ENCODE measurements at regions not wholly inside any gene's neighbourhood (a gene's known extent, or its start where the extent isn't known, plus 50 kb on each side); places are given as distances from the start of the nearest gene placed in this dataset.
"Not testable (repeated sequence)": the region's sequence is repeated elsewhere in the genome, so short reads cannot be mapped to it uniquely, and the experiment has no call there.

DNA sequence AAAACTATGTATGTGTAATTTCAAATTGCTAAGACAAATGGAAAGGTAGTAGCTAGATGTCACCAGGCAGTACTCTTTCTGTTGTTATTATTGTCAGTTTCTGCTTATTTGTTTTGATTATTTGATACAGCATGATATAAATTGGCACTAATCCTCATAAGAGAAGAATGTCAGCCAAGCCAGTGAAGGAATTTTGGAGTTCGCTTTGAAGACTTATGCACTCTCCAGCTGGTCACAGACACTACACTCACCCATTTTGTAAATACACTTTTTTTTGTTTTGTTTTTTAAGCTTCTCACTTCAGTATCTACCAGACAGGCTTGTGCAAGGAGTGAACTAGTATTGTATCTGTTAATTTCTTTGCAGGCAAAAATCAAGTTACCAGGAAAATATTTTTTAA is 180.2 kb upstream of the TTC14 start:
- no peak for ATAC-seq

DNA sequence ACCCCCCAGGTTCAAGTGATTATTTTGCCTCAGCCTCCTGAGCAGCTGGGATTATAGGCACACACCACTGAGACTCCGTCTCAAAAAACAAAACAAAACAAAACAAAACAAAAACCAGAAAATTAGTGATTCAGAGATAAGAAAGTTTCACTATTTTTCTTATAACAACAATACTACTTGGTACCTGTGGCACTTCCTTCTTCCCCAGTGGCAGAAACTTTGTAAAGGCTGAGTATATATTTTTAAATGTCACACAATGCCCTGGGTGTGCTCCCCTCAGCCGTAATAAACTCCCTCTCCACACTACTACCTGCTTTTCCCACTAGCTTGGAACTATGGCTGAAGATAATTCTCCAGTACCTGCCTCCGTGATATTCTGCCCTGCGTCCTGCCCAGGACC is 177.7 kb upstream of the TTC14 start:
- not testable (repeated sequence) for ATAC-seq

DNA sequence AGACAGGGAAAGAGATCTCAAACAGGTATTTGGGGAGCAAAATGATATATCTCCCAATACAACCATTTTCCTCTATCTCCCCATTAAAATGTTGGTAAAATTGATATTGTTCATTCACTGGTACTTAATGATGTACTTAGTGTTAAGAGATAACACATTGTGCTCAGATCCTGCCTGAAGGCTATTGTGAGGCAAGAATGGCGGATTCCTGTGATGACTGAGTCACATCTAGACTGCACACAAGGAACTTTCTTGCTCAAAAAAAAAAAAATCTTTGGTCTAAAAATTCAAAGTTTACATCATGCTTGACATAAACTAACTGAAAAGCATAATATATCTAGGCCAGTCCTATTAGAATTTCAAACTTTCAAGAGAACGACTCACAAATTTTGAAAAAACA is 171.1 kb upstream of the TTC14 start:
- no peak for ATAC-seq

DNA sequence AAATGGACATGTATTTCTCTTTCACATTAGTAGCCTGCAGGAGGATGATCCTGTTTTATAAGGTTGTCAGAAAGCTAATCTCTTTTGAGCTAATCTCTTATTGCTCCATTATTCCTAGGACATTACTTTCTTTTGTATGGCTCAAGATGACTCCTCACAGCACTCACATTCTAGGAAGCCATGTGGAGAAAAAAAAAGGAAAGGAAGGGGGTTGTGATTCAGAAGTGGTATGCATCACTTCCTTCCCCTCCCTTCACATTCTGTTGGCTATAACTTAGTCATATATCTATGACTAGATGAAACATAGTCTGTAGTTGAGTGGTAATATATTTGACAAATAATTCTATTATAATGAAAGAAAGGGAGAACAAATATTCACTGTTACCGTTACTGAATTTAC is 168.8 kb upstream of the TTC14 start:
- ATAC-seq, result no peak

DNA sequence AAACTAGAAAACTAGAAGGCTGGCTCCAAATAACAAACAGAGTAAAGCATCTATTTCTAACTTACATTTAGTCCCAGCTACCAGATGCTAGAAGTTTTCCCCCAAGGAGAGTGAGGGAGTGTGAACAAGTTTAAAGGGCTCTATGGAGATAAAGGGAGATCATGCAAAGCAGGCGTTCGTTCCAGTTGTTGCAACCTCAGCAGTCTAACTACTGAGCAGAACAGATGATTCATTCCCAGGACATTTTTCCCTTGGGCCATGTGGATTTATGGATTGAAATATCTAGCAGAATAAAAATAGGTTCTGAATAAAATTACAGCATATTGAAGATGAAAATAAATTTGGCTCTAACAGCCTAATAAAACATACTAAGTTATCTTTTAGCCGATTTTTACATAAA is 154.8 kb upstream of the TTC14 start:
- no peak for ATAC-seq

DNA sequence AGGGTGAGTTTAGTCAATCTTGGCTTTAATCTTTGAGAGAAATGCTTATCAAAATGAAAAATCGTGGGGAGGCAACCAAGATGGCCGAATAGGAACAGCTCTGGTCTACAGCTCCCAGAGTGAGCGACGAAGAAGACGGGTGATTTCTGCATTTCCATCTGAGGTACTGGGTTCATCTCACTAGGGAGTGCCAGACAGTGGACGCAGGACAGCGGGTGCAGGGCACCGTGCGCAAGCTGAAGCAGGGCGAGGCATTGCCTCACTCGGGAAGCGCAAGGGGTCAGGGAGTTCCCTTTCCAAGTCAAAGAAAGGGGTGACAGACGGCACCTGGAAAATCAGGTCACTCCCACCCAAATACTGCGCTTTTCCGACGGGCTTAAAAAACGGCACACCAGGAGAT is 153.6 kb upstream of the TTC14 start:
- ATAC-seq, result not testable (repeated sequence)

DNA sequence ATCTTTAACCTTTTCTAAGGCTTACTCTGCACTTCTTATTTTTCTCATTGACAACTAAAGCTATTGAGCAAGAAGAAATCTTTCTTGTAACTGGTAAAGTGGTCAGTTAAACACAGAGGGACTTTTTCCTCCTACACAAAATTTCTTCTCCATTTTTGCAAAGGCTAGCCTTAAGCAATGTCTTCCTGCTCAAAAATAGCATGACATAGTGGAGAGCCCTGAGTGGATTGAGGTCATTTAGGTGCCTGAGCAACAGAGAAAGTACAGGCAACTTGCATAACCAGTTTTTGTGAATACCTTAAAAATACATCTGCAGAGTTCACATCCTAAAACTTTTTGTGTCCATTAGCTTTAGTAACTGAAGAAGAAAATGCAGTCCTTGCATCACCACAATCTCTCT is 144.7 kb upstream of the TTC14 start:
- no peak for ATAC-seq

DNA sequence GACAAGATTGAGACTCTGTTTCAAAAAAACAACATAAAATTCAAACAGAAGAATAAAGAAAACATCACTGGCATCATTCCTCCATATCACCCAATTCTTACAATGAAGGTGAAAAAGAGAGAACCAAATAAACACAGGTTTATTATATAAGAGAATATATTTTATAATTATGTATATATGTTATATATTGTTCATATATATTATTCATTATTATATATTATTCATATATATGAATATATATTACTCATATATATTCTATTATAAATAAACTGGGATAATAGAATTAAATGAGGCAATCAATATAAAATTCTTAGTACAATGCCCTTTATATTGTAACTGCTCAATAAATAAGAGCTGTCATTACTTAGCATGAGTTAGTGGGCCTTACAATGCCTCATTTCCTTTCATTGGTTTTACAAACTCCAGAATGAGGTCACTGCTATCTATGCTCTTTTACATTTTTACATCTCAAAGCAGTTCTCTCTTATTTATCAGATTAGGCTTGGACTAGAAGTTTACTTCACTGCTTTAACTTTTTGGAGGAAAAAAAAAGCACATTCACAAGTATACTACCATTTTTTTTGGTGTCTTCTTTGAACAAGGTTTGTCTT is 135.5 kb upstream of the TTC14 start:
- no peak for ATAC-seq

DNA sequence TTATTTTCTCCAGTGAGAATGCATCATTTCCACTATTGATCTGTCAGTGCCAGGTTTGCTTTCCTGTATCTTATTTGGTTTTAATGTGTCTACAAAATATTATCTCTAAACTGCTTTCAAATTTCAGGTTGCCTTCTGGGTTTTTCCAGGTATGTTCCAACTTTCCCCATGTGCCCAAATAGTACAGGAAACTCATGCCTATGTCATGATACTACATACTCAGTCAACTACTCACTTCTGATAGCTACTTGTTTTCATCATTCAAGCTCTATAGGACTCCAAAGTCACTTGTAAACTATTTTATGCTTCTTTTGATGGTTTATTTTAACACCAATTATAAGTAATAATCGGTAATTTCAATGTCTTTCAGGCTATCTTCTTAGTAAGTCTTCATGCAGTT is 134.8 kb upstream of the TTC14 start:
- no peak for ATAC-seq

DNA sequence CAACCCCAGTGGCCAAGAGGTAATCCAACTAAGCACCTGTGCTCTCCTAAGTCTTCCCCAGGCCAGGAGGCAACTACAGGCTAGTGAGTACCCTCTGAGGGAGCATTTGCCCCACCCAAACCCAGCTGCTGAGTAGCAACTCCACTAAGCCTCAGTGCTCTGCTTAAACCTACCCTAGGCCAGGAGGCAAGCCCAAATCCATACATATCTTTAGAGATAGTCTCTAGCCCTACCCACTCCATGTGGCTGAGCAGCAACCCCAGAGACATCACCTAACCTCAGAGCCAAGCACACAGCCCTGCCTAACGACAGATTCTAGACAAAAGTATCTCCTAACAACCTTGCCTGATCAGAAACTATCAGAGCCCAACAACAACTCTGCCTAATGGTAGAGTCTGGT is 132.8 kb upstream of the TTC14 start:
- no peak for ATAC-seq

DNA sequence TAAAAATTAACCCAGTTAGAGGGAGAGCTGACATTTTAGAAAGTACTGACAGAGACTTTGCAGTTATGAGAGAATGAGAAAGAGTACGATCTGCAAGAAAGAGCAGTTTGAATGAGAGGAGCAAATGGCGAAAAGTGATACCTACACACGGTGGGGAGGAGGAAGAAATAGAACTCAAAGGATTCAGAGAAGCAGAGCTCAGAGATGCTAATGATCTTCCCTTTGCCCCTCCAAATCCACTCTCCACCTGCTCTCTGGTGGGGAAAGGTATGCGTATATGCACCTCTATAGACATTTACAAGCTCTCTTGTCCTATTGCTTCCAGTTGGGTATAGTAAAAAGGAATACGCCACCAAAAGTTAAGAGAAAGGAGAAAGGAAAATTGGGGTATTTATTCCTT is 123.3 kb upstream of the TTC14 start:
- ATAC-seq, result no peak

DNA sequence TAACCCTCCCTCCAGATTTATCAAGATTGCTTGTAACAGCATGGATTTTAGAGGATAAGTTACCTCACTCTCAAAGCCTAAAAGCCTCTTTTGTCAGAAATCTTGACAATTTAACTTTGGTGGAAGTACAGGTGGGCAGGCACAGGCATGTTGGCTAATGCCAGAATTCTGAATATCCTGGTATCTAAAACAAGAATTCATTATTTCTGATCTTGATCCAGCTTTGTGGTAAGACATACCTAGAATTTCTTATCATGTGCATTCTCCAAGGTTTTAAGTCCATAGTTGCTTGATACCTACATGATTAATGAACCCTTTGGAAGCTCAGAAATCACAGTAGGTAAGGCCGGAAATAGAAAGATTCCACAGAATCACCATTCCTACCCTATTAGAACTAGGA is 109.9 kb upstream of the TTC14 start:
- ATAC-seq, result no peak

DNA sequence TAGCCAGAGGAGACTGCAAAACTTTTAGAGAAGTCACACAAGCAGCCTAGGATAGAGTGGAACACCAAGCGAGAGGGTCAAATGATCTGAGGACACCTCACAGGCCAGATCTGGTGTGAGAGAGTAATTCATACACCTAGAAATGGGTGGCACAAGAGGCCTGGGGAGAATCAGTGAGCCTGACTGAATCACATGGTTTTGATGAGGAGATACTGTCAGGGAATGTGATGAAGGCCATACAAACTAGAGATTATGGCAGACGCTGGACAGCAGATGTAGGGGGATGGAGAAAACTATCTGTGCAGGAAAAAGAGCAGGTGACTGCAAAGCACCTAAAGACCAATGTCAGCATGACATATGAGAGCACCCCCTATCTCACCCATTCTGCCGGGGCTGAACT is 105.0 kb upstream of the TTC14 start:
- no peak for ATAC-seq

DNA sequence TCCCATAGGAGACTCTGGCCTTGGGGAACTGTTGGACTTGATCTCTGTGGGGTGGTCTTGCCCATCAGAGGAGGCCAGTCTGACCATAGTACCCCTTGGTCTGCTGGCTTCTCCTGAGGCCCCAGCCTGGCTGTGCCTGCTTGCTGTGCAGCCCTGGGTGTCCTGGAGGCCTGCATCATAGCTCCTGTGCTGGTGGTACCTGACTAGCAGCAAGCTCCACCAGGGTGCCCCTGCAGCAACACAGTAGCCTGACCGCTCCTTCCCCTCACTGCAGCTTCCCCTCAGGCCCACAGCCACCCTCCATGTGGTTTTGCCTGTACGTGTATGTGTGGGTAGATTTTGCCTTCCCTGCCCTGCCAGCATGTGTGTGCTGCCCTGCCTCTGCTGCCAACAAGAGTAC is 85.6 kb upstream of the TTC14 start:
- no peak for ATAC-seq

DNA sequence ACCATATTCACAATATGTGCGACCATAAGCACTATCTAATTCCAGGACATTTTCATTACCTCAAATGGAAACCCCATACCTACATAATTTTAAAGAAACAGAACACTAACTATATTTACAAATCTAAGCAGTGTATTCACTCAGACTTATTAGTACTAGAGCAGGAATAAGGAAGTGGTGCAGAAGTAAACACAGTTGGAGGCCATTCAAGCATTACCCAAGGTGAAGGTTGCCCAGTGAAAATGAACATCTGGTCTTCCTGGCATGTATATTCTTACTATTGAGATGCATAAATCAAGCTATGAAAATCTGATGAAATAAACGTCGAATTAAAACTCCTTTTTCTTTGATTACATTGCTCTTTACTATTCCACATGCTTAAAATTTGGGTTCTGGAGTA is 78.9 kb upstream of the TTC14 start:
- no peak for ATAC-seq

DNA sequence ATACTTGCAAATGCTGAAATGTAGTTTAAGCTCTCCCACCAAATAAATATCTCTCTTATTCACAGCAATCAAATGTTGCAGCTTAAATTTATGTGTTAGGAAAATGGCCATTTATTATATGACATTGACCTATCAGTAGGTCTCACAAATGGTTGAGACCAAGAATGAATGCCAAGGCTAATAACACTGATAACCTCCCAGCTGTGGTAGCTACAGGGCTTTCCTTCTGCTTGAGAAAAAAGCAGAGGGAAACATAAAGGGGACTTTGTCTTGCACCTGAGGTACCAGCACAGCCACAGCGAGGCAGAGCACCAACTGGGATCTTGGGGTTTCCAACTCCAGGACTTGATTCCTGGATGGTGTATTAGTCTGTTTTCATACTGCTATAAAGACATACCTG is 73.1 kb upstream of the TTC14 start:
- no peak for ATAC-seq

DNA sequence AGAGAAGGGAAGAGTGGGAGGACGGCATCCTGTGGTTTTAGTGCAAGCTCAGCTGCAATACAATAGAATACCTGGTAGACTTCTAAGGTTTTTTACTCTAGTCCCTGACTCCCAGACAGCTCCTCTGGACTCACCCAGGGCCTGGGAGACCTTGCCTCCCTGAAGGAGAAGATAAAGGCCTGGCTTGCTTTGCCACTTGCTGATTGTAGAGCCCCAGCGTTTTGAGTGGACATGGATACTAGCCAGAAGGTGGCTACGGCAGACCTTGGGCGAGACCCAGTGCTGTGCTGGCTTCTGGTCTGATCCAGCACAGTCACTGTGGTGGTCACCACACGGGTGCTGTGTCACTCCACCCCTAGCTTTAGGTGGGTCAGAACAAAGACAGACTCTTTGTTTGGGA is 72.2 kb upstream of the TTC14 start:
- no peak for ATAC-seq

DNA sequence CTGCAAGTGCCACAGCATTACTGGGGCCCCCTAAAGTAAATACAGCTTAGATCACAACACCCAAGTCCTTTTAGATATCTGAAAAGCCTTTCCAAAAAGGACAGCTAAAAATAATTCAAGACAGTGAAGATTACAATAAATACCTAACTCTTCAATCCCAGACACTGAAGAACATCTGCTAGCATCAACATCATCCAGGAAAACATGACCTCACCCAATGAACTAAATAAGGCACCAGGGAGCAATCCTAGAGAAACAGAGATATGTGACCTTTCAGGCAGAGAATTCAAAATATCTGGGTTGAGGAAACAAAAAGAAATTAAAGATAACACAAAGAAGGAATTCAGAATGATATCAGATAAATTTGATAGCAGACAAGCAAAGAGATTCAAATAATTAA is 71.7 kb upstream of the TTC14 start:
- ATAC-seq, result no peak

DNA sequence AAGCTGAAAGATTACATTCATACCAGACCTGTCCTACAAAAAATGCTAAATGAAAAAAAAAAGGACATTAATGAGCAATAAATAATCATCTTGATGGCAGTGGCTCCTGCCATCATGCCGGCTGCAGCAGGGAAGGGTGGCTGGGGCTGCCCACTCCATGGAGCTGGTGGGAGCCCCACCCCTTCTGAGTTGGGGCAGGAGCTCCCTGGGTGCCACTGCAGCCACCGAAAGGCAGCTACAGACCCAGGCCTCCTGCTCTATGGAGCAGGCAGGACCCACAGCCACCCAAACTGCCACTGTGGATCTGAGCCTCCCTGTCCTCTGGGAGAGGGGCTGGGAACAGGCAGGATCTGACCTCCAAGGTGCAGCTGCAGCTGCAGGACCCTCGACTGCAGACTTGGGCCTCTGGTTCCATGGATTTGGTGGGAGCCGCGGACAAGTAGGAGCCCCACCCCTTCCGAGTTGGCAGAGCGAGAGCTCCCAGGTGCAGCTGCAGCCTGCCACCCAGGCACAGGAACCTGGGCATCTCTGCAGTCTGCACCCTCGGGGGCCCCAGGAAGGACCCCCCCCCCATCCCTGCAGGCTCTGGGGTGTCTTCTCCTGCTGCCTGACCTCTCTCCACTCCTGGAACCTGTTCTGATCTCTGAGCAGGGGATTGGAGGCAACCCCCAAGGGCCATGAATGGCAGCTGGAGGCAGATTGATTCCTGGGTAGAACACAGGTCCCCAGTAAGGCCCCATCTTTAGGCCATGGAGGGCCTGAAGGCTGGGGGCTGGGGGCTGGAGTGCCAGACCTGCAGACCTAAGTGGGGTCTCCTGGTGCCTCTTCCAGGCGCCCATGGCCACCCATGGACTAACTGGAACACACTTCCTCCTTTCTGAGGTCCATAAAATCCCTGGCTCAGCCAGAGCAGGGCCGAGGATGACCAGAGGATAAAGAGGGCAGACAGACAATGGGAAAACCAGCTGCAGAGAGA is 70.4 kb upstream of the TTC14 start:
- no peak for ATAC-seq

DNA sequence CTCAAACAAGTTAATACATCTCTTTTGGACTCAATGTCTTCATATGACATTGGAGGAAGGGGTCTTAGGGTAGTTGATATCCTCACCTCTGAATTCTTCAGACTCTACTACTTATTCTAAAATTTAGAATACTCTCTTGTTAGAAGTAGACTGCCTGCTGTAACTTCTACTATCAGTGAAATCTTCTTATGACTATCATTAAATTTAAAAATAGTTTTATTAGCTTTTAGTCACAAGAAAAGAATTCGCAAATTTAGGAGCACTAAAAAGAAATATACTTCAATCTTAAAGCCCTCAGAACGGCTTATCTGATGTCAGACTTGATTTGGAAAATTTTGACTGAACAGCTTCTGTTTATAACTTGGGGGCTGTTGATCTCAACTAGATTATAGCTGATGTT is 67.1 kb upstream of the TTC14 start:
- no peak for ATAC-seq

DNA sequence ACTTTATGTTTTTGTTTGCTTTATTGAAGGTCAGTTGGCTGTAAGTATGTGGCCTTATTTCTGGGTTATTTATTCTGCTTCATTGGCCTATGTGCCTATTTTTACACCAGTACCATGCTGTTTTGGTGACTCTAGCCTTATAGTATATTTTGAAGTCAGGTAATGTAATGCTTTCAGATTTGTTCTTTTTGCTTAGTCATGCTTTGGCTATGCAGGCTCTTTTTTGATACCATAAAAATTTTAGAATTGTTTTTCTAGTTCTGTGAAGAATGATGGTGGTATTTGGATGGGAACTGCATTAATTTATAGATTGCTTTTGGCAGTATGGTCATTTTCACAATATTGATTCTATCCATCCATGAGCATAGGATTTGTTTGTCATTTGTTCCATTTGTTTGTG is 63.5 kb upstream of the TTC14 start:
- no peak for ATAC-seq

DNA sequence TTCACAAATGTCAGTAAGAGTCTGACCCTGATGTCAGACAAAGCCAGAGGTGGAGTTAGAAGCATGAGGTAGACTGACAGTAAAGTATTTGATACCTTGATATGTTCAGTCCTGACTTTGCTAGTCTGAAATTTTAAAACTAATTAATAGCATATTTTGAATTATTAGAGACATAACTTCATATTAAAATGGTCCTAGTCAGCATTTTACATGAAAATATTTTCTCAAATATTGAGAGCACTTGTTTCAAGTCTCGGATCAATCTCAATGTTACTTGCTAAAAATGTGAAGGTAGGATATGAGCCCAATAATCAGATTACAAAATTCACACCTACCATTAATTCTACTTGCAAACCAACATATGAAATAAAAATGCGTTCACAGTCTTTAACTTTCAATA is 58.1 kb upstream of the TTC14 start:
- no peak for ATAC-seq

DNA sequence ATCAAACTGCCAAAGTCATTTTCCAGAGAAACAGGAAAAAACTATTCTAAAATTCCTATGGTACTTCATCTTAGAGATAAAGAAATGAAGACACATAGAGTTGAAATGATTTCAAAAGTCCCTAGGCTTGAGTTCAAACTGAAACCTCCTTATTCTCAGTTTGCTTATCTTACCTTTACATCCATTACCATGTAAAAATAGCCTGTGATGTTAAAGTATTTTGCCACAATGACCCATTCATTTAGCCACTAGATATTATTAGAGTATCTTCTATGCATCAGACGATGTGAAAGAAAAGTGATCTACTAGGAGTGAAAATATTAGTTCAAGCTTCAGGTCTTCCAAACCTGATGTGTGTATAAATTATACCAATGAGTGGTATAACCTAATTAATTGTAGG is 55.1 kb upstream of the TTC14 start:
- ATAC-seq, result no peak

DNA sequence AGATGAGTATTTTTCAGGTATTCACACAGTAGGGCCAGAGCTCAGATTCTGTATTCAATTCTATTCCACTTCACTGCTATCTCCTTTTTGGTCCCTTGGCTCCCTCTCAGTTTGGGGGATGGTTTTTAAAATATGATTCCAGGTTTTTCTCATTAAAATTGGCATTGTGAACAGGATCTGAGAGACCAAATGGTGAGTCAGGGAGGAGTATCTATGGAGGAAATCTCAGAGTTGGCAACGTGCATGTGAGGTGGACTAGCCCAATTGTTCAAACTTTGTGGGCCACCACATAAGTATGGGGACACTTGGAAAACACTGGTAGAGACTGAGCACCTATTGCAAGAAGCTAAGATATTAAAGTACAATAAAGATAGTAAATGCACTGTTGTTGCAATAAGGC is 53.9 kb upstream of the TTC14 start:
- ATAC-seq, result no peak
